ENCODE measurements at regions not wholly inside any gene's neighbourhood (a gene's known extent, or its start where the extent isn't known, plus 50 kb on each side); places are given as distances from the start of the nearest gene placed in this dataset.

DNA sequence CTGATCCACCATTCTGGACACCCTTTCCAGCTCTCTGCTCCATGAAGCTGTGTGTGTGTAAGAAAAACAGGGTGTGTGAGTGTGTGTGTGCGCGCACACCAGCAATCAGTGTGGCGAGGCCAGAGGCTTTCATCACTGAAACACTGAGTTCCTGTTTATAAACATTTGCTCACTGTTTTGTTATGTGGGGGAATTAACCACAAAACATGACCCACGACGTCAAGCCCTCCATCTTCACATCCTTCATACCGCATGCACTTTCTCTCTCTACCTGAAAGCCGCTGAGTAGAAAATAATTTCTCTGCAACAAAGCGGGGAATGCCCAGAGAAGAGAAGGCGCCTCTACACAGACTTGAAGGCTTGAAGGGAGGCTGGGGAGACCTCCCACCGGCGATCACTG lies 148.9 kb upstream of the IRF2BP2 start:
- H3K27ac ChIP-seq = peak overlapping the region in 2 of 4 donors; percentile 45 to 47

DNA sequence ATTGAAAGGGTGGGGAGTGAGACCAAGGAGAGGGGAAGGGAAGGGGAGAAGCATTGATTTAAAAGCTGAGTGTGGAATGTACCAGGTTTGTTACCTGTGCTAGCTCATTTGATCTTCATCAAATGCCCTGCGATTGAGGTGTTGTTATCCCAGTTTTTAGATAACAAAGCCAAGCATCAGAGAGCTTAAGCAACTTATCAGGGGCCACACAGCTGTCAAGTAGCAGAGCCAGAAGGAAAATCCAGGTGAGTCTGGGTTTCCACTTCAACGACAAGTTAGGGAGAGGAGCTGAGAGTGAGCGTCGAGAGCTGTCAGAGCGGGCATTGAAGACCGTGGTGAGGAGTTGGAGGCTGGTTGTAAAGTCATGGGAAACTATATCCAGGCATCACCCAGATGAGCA lies 146.9 kb upstream of the IRF2BP2 start:
- Histone ChIP-seq H3K27ac (no peak overlapping the region), H3K4me1 (peaks cover 0 to 5% (median 0%) of the 10 kb centered on the region in 4 donors), H3K4me3 (no peak overlapping the region), H3K27me3 (no peaks in the 10 kb centered on the region), H3K36me3 (no peaks in the 10 kb centered on the region), H3K9me3 (no peaks in the 10 kb centered on the region)
- DNase-seq = no peak
- no peak for TF ChIP-seq POLR2A (IDR thresholded peaks at IDR 0.05)
- TF ChIP-seq, protein P1, sequence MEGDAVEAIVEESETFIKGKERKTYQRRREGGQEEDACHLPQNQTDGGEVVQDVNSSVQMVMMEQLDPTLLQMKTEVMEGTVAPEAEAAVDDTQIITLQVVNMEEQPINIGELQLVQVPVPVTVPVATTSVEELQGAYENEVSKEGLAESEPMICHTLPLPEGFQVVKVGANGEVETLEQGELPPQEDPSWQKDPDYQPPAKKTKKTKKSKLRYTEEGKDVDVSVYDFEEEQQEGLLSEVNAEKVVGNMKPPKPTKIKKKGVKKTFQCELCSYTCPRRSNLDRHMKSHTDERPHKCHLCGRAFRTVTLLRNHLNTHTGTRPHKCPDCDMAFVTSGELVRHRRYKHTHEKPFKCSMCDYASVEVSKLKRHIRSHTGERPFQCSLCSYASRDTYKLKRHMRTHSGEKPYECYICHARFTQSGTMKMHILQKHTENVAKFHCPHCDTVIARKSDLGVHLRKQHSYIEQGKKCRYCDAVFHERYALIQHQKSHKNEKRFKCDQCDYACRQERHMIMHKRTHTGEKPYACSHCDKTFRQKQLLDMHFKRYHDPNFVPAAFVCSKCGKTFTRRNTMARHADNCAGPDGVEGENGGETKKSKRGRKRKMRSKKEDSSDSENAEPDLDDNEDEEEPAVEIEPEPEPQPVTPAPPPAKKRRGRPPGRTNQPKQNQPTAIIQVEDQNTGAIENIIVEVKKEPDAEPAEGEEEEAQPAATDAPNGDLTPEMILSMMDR (IDR thresholded peaks at IDR 0.05) = no peak

More for the DNA sequence above, 148.9 kb upstream of the IRF2BP2 start:
- Histone ChIP-seq H3K9me3 (no peaks in the 10 kb centered on the region), H3K4me1 (peaks cover 0 to 5% (median 0%) of the 10 kb centered on the region in 4 donors), H3K4me3 (no peak overlapping the region), H3K36me3 (no peaks in the 10 kb centered on the region), H3K27me3 (no peaks in the 10 kb centered on the region)
- peak in 2 of 3 donors; percentile 44 to 77 for DNase-seq
- TF ChIP-seq POLR2A (IDR thresholded peaks at IDR 0.05) = no peak
- TF ChIP-seq, protein P1 (IDR thresholded peaks at IDR 0.05) = peak in 1 of 6 experiments; percentile 13

DNA sequence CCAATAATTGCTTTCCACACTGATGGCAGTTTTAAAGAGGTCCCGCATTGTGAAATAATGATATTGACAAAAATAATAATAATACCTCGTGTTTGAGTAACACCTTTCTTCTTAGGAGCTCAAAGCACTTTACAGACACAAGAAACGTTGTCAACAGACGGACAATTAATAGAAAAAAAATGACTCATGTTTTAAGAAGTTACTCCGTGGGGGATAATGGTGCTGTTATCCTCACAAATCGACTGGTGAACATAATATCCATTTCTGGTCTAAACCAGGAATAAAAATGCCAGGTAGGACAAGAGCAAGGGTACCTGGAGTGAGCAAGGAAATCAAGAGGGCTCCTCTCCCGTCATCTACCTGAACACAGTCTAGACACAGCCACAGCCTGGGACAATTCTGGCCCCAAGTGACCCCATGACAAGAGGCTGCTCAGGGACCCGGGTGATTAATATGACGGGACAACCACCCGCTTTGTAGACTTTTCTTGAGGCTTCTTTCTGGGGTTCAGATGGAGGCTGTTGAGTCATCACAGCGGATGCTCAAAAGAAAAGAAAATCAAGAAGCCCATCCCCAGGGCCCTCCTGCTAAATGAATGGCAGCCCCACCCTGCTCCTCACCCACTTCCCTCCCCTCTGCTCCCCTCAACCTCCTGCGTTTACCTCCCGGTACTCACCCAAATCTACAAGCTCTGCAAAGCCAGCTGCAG lies 146.2 kb upstream of the IRF2BP2 start:
- Histone ChIP-seq H3K36me3 (no peaks in the 10 kb centered on the region), H3K4me1 (peaks cover 0 to 9% (median 0%) of the 10 kb centered on the region in 4 donors), H3K4me3 (no peak overlapping the region), H3K27ac (peak overlapping the region in 1 of 4 donors; percentile 6), H3K9me3 (no peaks in the 10 kb centered on the region), H3K27me3 (no peaks in the 10 kb centered on the region)
- no peak for TF ChIP-seq POLR2A (IDR thresholded peaks at IDR 0.05)
- TF ChIP-seq, protein P1 (IDR thresholded peaks at IDR 0.05) = no peak
- DNase-seq = no peak

DNA sequence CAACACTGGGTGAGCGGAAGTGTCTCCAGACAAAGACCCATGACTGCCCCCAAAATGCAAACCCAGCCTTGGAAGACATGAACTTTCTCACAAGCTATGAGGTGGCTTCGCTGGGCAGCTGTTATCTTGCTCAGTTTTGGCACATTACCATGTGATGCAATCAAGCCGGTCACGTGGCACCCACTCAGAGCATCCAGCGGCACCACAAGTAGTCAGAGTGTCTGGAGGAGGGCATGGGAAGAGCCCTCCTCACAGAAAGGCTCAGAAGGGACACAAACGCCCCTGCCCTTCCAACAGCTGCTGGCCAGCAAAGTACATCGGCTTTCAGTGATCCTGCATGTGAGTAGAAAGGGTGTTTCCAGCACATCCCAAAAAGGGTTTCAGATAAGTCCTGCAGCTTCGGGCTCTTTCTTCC lies 145.5 kb upstream of the IRF2BP2 start:
- peaks cover 0 to 9% (median 0%) of the 10 kb centered on the region in 4 donors for H3K4me1 ChIP-seq
- H3K4me3 ChIP-seq = no peak overlapping the region
- no peaks in the 10 kb centered on the region for H3K36me3 ChIP-seq
- TF ChIP-seq, protein P1 (IDR thresholded peaks at IDR 0.05) = no peak
- TF ChIP-seq POLR2A (IDR thresholded peaks at IDR 0.05) = no peak
- peak; percentile 44 to 86 (median 70) for DNase-seq
- no peaks in the 10 kb centered on the region for H3K9me3 ChIP-seq
- peak overlapping the region in 2 of 4 donors; percentile 6 to 27 for H3K27ac ChIP-seq
- H3K27me3 ChIP-seq = no peaks in the 10 kb centered on the region

DNA sequence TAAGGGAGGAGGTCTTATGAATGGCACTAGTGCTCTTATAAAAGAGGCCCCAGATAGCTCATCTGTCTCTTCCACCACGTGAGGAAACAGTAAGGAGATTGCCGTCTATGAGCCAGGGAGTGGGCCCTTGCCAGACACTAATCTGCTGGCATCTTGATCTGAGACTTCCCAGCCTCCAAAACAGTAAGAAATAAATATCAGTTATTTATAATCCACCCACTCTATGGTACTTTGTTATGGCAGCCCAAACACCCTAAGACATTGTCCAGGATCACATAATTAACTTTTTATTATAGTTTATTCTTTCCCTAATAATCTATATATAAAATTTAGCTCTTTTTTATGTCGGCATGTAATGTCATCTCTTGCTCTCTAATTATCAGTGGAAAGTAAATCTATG lies 144.0 kb upstream of the IRF2BP2 start:
- no peak overlapping the region for H3K27ac ChIP-seq

More for the DNA sequence above, 144.0 kb upstream of the IRF2BP2 start:
- H3K27me3 ChIP-seq = no peaks in the 10 kb centered on the region
- no peaks in the 10 kb centered on the region for H3K9me3 ChIP-seq
- TF ChIP-seq POLR2A (IDR thresholded peaks at IDR 0.05) = no peak
- TF ChIP-seq, protein P1 (IDR thresholded peaks at IDR 0.05) = no peak
- peaks cover 0 to 4% (median 0%) of the 10 kb centered on the region in 4 donors for H3K4me1 ChIP-seq
- no peak for DNase-seq
- H3K36me3 ChIP-seq = no peaks in the 10 kb centered on the region
- no peak overlapping the region for H3K4me3 ChIP-seq
